CD4-positive, alpha-beta T cell treated with Interleukin-15 for 1 hour (primary cell): ENCODE measurements at regions not wholly inside any gene's neighbourhood (a gene's known extent, or its start where the extent isn't known, plus 50 kb on each side); places are given as distances from the start of the nearest gene placed in this dataset.

Experiments used
- DNase-seq: peaks from one replicate; pipeline ENCODE4 v3.0.0-alpha.2; 2020

- DNase-seq, result no peak
These were observed 402.1 kb downstream of the PDCD6IP start for GRCh38 chr3:34200576-34200975.

GRCh38 chr3:34202975-34203374 lies 404.5 kb downstream of the PDCD6IP start:
- DNase-seq, result no peak

- DNase-seq, result no peak
These were observed 405.0 kb downstream of the PDCD6IP start for GRCh38 chr3:34203386-34203785.

- DNase-seq, result no peak
These were observed 408.6 kb downstream of the PDCD6IP start for GRCh38 chr3:34207002-34207401.

GRCh38 chr3:34207806-34208205 lies 409.4 kb downstream of the PDCD6IP start:
- no peak for DNase-seq

- no peak for DNase-seq
These were observed 413.7 kb downstream of the PDCD6IP start for GRCh38 chr3:34212175-34212574.

- DNase-seq, result no peak
These were observed 414.2 kb downstream of the PDCD6IP start for GRCh38 chr3:34212656-34213055.

GRCh38 chr3:34213478-34213877 lies 415.0 kb downstream of the PDCD6IP start:
- DNase-seq, result no peak

GRCh38 chr3:34216711-34217335 lies 418.4 kb downstream of the PDCD6IP start:
- DNase-seq, result no peak

GRCh38 chr3:34218706-34219385 lies 420.4 kb downstream of the PDCD6IP start:
- no peak for DNase-seq

- no peak for DNase-seq
These were observed 421.1 kb downstream of the PDCD6IP start for GRCh38 chr3:34219556-34219955.

GRCh38 chr3:34225821-34226366 lies 427.5 kb downstream of the PDCD6IP start:
- no peak for DNase-seq

- no peak for DNase-seq
These were observed 431.4 kb downstream of the PDCD6IP start for GRCh38 chr3:34229876-34230275.

- DNase-seq, result no peak
These were observed 436.7 kb downstream of the PDCD6IP start for GRCh38 chr3:34235096-34235495.

- no peak for DNase-seq
These were observed 439.5 kb downstream of the PDCD6IP start for GRCh38 chr3:34237946-34238345.

GRCh38 chr3:34238407-34238806 lies 440.0 kb downstream of the PDCD6IP start:
- no peak for DNase-seq

GRCh38 chr3:34239287-34239686 lies 440.9 kb downstream of the PDCD6IP start:
- no peak for DNase-seq

- DNase-seq, result no peak
These were observed 441.4 kb downstream of the PDCD6IP start for GRCh38 chr3:34239875-34240274.

GRCh38 chr3:34247401-34247800 lies 449.0 kb downstream of the PDCD6IP start:
- no peak for DNase-seq

GRCh38 chr3:34248352-34248751 lies 449.9 kb downstream of the PDCD6IP start:
- DNase-seq, result no peak

- DNase-seq, result no peak
These were observed 455.9 kb downstream of the PDCD6IP start for GRCh38 chr3:34254285-34254684.

- no peak for DNase-seq
These were observed 457.6 kb downstream of the PDCD6IP start for GRCh38 chr3:34256021-34256420.

- DNase-seq, result no peak
These were observed 458.4 kb downstream of the PDCD6IP start for GRCh38 chr3:34256791-34257190.

- no peak for DNase-seq
These were observed 460.0 kb downstream of the PDCD6IP start for GRCh38 chr3:34258271-34258998.
